SIG-M5 treated with dmso at 0.1 percent for 504 hours (cell line): ENCODE measurements at regions not wholly inside any gene's neighbourhood (a gene's known extent, or its start where the extent isn't known, plus 50 kb on each side); places are given as distances from the start of the nearest gene placed in this dataset.
A peak's percentile ranks its signal among the peaks of the same experiment; 100 is the strongest.

ENCODE experiments used
- DNase-seq: peaks from one replicate; lab custom pipeline; 2025; ENCODE audit not compliant: unreplicated experiment; lab: John Stamatoyannopoulos, UW

GRCh38 chr3:124174910-124175874 lies 183.3 kb upstream of the ROPN1 start:
- DNase-seq, result no peak

GRCh38 chr3:124177071-124177470 lies 185.1 kb upstream of the ROPN1 start:
- DNase-seq, result no peak

DNA sequence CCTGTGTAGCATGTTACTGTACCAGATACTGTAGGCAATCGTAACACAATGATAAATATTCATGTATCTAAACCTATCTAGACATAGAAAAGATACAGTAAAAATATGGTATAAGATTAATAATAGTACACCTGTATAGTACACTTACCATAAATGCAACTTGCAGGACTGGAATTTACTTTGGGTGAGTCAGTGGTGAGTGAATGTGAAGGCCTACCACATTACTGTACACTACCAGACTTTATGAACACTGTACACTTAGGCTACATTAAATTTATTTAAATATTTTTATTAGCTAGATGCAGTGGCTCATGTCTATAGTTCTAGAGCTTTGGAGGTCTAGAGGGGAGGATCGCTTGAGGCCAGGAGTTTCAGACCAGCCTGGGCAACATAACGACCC lies 186.6 kb upstream of the ROPN1 start:
- no peak for DNase-seq

- DNase-seq, result no peak
Observed at GRCh38 chr3:124200407-124200806, 208.5 kb upstream of the ROPN1 start.

DNA sequence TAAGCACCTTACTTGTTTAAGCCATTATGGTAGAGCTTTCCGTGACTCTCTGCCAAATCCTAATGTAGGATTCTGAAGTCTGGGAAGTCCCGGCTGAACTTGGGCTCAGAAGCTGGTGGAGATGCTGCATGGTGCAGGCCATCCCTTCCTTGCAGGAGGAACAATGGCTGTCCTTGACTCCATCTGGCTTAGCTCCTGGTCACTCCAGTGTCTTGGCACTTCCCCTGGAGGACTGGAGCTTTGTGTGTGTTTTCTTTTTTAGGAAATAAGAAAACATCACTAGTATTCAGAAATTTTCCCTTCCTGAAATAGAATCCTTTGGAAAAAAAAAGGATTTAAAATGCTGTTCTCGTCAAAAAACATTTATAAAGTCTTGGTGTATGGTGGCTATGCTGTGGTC lies 209.3 kb upstream of the ROPN1 start:
- DNase-seq, result no peak

DNA sequence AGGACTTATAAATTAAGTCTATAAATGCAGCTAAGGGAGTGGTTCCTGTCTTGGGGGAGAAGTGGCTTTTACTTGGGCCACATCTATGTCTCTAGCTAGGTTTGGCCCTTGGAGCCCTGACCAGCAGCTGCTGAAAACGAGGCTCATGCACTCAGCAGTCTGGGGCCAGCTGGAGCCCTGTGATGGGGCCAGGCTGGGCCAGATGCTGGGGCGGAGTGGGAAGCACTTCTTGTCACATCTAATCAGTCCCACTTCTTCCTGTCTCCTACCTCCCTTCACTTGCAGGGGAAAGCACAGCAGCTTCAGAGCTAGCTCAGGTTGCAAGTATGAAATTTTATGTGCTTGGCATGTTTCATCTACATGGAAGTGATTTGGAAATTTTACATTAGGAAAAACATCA lies 209.9 kb upstream of the ROPN1 start:
- no peak for DNase-seq

- DNase-seq, result no peak
Observed at GRCh38 chr3:124202754-124203153, 210.8 kb upstream of the ROPN1 start.

DNA sequence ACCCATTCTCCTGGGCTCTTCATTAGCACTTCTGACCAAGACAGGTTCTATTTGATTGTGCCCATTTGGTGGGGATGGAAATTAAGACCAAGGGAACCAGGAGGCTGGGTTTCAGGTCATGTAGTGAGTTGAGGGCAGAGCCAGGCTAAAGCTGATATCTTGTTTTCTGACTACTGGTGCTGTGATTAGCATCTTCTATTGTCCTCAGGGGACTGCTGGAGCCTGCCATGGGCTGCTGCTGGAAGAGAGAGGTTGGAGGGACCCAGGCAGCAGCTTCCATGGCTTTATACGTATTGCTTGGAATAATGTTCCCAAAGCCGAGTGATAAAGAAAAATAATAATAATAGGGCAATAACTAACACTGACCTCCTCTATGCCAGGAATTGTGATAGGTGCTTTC lies 211.4 kb upstream of the ROPN1 start:
- no peak for DNase-seq

GRCh38 chr3:124206225-124207055 lies 214.5 kb upstream of the ROPN1 start:
- no peak for DNase-seq

GRCh38 chr3:124207077-124207476 lies 215.2 kb upstream of the ROPN1 start:
- DNase-seq, result no peak

GRCh38 chr3:124207873-124208485 lies 216.1 kb upstream of the ROPN1 start:
- no peak for DNase-seq

DNA sequence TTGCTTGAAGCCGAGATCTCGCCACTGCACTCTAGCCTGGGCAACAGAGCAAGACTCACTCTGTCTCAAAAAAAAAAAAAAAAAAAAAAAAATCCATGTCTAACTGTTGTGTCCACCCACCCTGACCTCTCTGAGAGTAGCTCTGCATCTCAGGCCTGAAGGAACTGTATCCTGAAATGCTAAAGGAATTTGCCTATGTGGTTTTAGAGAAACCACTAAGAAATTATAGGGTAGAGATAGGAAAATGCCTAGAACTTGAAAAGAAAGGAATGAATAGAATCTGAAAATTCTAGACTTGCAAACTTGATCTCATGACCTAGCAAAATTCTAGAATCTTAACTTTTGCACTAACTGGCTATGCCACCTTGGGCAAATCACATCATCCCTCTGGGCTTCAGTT lies 217.5 kb upstream of the ROPN1 start:
- DNase-seq, result no peak

DNA sequence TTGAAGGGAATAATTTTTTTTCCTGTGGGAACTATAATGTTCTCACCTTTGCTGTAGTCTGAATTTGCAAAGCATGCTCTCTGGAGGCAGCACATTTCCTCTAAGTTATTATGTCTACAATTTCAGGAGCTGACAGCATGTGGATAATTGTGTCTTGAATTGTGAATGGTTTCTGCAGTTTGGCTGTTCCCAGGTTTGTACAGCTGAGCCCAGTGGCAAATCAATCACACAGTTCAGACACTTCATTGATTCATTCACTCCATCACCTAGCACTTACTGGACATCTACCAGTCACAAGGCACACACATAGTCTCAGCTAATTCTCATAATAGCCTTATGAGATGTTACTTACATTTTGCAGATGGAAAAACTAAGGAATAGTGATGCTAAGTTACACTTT lies 219.0 kb upstream of the ROPN1 start:
- DNase-seq, result no peak

GRCh38 chr3:124213641-124214040 lies 221.7 kb upstream of the ROPN1 start:
- DNase-seq, result no peak

DNA sequence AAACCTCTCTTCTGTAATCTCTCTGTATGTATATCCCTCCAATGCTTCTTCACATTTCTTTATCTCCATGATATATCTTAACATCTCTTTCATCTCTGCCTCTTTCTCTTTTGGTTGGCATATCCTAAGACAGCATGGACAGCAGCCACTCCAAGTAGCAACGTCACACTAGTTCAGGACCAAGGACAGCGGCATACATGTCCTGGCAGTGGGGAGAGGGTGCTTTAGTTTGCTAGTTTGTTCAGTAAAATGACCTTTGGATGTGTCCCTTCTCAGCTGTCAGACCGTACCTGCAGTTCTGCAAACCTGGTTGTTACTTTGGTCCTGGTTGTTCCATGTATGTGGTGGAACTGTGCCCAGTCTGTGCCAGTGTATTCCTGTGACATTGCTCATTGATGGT lies 225.6 kb upstream of the ROPN1 start:
- DNase-seq, result peak; percentile 56

DNA sequence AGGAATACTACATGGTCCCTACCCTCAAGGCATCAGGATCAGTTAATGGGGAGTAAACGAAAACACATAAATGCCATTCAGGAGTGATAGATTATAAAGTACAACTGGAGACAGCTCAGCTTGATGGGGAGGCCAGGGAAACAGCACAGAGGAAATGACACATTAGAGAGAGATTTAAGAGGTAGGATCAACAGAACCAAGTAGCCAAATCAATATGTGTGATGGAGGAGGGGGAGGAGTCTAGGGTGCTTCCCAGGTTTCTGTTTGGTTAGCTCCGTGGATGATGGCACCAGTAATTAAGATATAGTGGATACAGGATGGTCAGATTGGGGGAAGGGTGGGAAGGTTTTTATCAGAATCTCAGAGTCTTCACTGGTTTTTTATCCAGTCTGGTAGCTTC lies 229.5 kb upstream of the ROPN1 start:
- DNase-seq, result no peak

DNA sequence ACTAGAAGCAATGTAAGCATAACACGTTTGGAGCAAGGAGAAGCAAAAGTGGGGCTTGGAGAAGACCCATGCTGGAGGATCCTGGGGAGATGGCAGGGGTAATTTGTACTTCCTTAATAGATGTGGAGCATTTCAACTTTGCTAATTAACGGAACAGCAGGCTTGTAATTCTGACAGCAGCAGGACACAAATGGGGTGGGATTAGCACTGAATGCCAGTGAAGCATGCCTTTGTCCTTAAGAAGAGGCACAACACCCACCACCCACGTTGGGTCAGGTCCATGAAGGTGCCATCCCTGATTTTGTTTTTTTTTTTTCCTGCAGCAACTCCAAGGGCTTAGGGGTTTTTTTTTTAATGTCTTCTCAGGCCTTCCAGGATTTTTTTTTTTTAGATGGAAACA lies 231.9 kb upstream of the ROPN1 start:
- no peak for DNase-seq

GRCh38 chr3:124227150-124227630 lies 235.3 kb upstream of the ROPN1 start:
- no peak for DNase-seq

- DNase-seq, result no peak
Observed at GRCh38 chr3:124229420-124229819, 237.5 kb upstream of the ROPN1 start.

- DNase-seq, result no peak
Observed at GRCh38 chr3:124229836-124230235, 237.9 kb upstream of the ROPN1 start.

GRCh38 chr3:124230432-124230831 lies 238.5 kb upstream of the ROPN1 start:
- no peak for DNase-seq
